ENCODE measurements at regions not wholly inside any gene's neighbourhood (a gene's known extent, or its start where the extent isn't known, plus 50 kb on each side); places are given as distances from the start of the nearest gene placed in this dataset.
"Not testable (repeated sequence)": the region's sequence is repeated elsewhere in the genome, so short reads cannot be mapped to it uniquely, and the experiment has no call there.

DNA sequence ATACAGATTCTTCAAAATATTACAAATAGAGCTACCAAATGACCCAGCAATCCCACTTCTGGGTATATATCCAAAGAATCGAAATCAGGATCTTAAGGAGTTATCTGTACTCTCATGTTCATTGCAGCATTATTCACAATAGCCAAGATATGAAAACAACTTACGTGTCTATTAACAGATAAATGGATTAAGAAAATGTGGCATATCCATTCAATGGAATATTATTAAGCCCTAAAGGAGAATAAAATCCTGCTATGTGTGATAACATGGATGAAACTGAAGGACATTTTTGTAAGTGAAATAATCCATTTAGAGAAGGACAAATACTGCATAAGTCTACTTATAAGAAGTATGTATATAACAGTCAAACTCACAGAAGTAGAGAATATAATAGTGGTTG lies 450.6 kb downstream of the TMEM232 start:
- Histone ChIP-seq H3K79me2 (no peaks in the 10 kb centered on the region), H3K27me3 (ENCODE audit: control insufficient read depth, insufficient read depth, low read length) (no peaks in the 10 kb centered on the region), H3K27ac (no peak overlapping the region), H3K36me3 (ENCODE audit: control insufficient read depth, insufficient read depth, low read length) (no peaks in the 10 kb centered on the region), H2AFZ (no peak overlapping the region), H3K4me2 (ENCODE audit: low read length) (no peak overlapping the region), H3K4me1 (no peaks in the 10 kb centered on the region), H3K9ac (no peak overlapping the region), H3K4me3 (ENCODE audit: low read depth, low read length) (no peak overlapping the region), H3K9me3 (ENCODE audit: control insufficient read depth, low read length) (no peaks in the 10 kb centered on the region)
- TF ChIP-seq, protein P1, sequence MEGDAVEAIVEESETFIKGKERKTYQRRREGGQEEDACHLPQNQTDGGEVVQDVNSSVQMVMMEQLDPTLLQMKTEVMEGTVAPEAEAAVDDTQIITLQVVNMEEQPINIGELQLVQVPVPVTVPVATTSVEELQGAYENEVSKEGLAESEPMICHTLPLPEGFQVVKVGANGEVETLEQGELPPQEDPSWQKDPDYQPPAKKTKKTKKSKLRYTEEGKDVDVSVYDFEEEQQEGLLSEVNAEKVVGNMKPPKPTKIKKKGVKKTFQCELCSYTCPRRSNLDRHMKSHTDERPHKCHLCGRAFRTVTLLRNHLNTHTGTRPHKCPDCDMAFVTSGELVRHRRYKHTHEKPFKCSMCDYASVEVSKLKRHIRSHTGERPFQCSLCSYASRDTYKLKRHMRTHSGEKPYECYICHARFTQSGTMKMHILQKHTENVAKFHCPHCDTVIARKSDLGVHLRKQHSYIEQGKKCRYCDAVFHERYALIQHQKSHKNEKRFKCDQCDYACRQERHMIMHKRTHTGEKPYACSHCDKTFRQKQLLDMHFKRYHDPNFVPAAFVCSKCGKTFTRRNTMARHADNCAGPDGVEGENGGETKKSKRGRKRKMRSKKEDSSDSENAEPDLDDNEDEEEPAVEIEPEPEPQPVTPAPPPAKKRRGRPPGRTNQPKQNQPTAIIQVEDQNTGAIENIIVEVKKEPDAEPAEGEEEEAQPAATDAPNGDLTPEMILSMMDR (IDR thresholded peaks at IDR 0.05): no peak

DNA sequence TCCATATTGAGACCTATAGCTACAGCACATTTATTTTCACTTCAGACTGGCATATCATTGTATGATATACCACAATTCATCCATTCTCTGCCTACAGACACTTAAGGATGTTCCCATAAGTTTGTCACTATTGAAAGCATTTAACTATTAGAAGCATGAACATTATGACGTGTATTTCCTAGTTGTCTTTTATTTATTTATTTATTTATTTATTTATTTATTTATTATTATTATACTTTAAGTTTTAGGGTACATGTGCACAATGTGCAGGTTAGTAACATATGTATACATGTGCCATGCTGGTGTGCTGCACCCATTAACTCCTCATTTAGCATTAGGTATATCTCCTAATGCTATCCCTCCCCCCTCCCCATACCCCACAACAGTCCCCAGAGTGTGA lies 448.0 kb downstream of the TMEM232 start:
- not testable (repeated sequence) for H3K9me3 ChIP-seq (ENCODE audit: control insufficient read depth, low read length); H3K27me3 ChIP-seq (ENCODE audit: control insufficient read depth, insufficient read depth, low read length); H3K27ac ChIP-seq; H3K36me3 ChIP-seq (ENCODE audit: control insufficient read depth, insufficient read depth, low read length); H3K79me2 ChIP-seq; H3K4me2 ChIP-seq (ENCODE audit: low read length); H3K4me1 ChIP-seq; H3K9ac ChIP-seq; H3K4me3 ChIP-seq (ENCODE audit: low read depth, low read length); H2AFZ ChIP-seq

DNA sequence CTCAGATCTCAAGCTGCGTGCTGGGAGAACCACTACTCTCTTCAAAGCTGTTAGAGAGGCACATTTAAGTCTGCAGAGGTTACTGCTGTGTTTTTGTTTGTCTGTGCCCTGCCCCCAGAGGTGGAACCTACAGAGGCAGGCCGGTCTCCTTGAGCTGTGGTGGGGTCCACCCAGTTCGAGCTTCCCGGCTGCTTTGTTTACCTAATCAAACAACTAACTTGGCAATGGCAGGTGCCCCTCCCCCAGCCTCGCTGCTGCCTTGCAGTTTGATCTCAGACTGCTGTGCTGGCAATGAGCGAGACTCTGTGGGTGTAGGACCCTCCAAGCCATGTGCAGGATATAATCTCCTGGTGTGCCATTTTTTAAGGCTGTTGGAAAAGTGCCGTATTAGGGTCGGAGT lies 442.4 kb downstream of the TMEM232 start:
- not testable (repeated sequence) for H3K4me3 ChIP-seq (ENCODE audit: low read depth, low read length); H2AFZ ChIP-seq; H3K9me3 ChIP-seq (ENCODE audit: control insufficient read depth, low read length); H3K4me1 ChIP-seq; H3K36me3 ChIP-seq (ENCODE audit: control insufficient read depth, insufficient read depth, low read length); H3K27ac ChIP-seq; H3K27me3 ChIP-seq (ENCODE audit: control insufficient read depth, insufficient read depth, low read length); H3K9ac ChIP-seq; H3K4me2 ChIP-seq (ENCODE audit: low read length); H3K79me2 ChIP-seq

DNA sequence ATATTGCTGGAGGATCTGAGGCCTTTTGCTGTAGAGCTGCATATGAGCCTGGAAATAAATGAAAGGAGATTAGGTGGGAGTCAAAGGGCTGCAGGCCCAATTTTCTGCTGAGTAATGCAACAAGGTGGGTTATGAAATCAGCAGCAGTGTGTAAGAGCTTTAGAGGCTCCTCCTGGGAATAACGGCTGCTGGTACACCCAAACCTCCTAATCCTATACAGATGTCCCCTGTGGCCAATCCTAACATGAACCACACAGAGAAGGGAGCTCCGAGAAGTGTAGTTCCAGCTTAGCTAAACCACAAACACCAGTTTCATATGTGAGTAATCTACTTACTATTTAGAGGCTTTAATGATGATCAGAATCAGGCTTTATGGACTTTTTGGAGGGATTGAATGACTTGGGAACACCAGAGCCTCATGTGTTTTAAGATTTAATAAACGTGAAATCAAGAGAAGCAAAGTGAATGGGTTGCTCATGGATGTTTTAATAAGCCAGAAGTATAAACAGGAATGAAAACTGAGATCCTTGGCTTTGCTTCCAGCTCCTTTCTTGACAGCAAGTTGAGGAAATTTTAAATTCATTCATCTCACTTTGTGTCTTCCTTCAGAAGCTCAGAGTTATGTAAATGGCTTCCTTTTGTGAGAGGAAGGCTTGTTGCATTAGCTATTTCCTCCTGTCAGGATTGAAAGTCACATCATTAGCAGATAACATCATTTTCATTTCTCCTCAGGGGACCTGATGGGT lies 437.5 kb downstream of the TMEM232 start:
- TF ChIP-seq, protein P1 (IDR thresholded peaks at IDR 0.05): no peak
- Histone ChIP-seq H3K9ac (no peak overlapping the region), H3K4me3 (ENCODE audit: low read depth, low read length) (no peak overlapping the region), H3K4me2 (ENCODE audit: low read length) (no peak overlapping the region), H3K27ac (no peak overlapping the region), H3K79me2 (no peaks in the 10 kb centered on the region), H3K27me3 (ENCODE audit: control insufficient read depth, insufficient read depth, low read length) (no peaks in the 10 kb centered on the region), H3K4me1 (no peaks in the 10 kb centered on the region), H3K36me3 (ENCODE audit: control insufficient read depth, insufficient read depth, low read length) (no peaks in the 10 kb centered on the region), H3K9me3 (ENCODE audit: control insufficient read depth, low read length) (no peaks in the 10 kb centered on the region), H2AFZ (no peak overlapping the region)

DNA sequence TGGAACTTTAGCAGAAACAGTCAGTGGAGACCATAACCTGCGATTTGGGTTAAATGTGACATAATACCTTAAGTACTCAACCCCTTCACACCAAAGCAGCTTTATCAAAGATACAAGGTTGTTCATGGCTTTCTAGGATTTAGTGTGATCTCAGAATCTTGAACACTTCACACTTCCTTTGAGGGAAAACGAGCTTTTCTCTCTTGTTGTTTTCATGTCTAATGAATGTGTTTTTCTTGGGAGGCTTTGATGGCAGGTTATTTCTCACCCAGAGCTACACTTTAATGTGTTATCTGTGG lies 437.0 kb downstream of the TMEM232 start:
- Histone ChIP-seq H3K4me3 (ENCODE audit: low read depth, low read length) (no peak overlapping the region), H3K9ac (no peak overlapping the region), H3K27ac (no peak overlapping the region), H3K27me3 (ENCODE audit: control insufficient read depth, insufficient read depth, low read length) (no peaks in the 10 kb centered on the region), H3K9me3 (ENCODE audit: control insufficient read depth, low read length) (no peaks in the 10 kb centered on the region), H2AFZ (no peak overlapping the region), H3K4me2 (ENCODE audit: low read length) (no peak overlapping the region), H3K4me1 (no peaks in the 10 kb centered on the region), H3K79me2 (no peaks in the 10 kb centered on the region), H3K36me3 (ENCODE audit: control insufficient read depth, insufficient read depth, low read length) (no peaks in the 10 kb centered on the region)
- TF ChIP-seq, protein P1 (IDR thresholded peaks at IDR 0.05): no peak

- Histone ChIP-seq H3K27me3 (ENCODE audit: control insufficient read depth, insufficient read depth, low read length) (no peaks in the 10 kb centered on the region), H3K27ac (no peak overlapping the region), H3K4me2 (ENCODE audit: low read length) (no peak overlapping the region), H3K4me1 (no peaks in the 10 kb centered on the region), H3K36me3 (ENCODE audit: control insufficient read depth, insufficient read depth, low read length) (no peaks in the 10 kb centered on the region), H3K9ac (no peak overlapping the region), H3K4me3 (ENCODE audit: low read depth, low read length) (no peak overlapping the region), H3K79me2 (no peaks in the 10 kb centered on the region), H3K9me3 (ENCODE audit: control insufficient read depth, low read length) (no peaks in the 10 kb centered on the region), H2AFZ (no peak overlapping the region)
- TF ChIP-seq, protein P1 (IDR thresholded peaks at IDR 0.05): no peak
These were observed 435.9 kb downstream of the TMEM232 start for GRCh38 chr5:110290542-110290941.

All from parathyroid adenoma (tissue), 2 donors.